ENCODE measurements at regions not wholly inside any gene's neighbourhood (a gene's known extent, or its start where the extent isn't known, plus 50 kb on each side); places are given as distances from the start of the nearest gene placed in this dataset.

- WGBS, 2 donors = 70 to 84% methylated on average over 14 of the region's 14 CpGs
- Histone ChIP-seq H3K4me1 (ENCODE audit: control insufficient read depth in 5 of 5, insufficient read depth in 5 of 5, low read length in 5 of 5) (no peaks in the 10 kb centered on the region), H3K9me3 (ENCODE audit: control insufficient read depth in 4 of 4, insufficient read depth in 3 of 4, low read length in 3 of 4) (peaks cover 0 to 10% (median under 1%) of the 10 kb centered on the region in 4 donors), H3K36me3 (ENCODE audit: control insufficient read depth in 4 of 4, insufficient read depth in 4 of 4, low read length in 4 of 4) (no peaks in the 10 kb centered on the region), H3K27me3 (ENCODE audit: control insufficient read depth in 3 of 3, insufficient read depth in 3 of 3, low read length in 2 of 3) (peaks cover 0 to 37% (median 10%) of the 10 kb centered on the region in 3 donors), H3K4me3 (no peak overlapping the region), H3K27ac (ENCODE audit: low read depth in 1 of 2, low read length in 1 of 2) (no peak overlapping the region), H3K9ac (ENCODE audit: insufficient read depth in 1 of 2, low read length in 2 of 2) (no peak overlapping the region)
- no peak for ATAC-seq (ENCODE audit: insufficient read depth, low FRiP score)
- TF ChIP-seq, protein P1, sequence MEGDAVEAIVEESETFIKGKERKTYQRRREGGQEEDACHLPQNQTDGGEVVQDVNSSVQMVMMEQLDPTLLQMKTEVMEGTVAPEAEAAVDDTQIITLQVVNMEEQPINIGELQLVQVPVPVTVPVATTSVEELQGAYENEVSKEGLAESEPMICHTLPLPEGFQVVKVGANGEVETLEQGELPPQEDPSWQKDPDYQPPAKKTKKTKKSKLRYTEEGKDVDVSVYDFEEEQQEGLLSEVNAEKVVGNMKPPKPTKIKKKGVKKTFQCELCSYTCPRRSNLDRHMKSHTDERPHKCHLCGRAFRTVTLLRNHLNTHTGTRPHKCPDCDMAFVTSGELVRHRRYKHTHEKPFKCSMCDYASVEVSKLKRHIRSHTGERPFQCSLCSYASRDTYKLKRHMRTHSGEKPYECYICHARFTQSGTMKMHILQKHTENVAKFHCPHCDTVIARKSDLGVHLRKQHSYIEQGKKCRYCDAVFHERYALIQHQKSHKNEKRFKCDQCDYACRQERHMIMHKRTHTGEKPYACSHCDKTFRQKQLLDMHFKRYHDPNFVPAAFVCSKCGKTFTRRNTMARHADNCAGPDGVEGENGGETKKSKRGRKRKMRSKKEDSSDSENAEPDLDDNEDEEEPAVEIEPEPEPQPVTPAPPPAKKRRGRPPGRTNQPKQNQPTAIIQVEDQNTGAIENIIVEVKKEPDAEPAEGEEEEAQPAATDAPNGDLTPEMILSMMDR (IDR thresholded peaks at IDR 0.05; ENCODE audit: control extremely low read depth, extremely low read depth) = no peak
- DNase-seq = no peak
Measured at GRCh38 chr13:111938741-111939665, 127.9 kb upstream of the SOX1 start.

- no peaks in the 10 kb centered on the region for H3K4me1 ChIP-seq (ENCODE audit: control insufficient read depth in 5 of 5, insufficient read depth in 5 of 5, low read length in 5 of 5)
- H3K27ac ChIP-seq (ENCODE audit: low read depth in 1 of 2, low read length in 1 of 2) = no peak overlapping the region
- WGBS, 2 donors = 51 to 76% methylated on average over 3 of the region's 3 CpGs
- no peak overlapping the region for H3K9ac ChIP-seq (ENCODE audit: insufficient read depth in 1 of 2, low read length in 2 of 2)
- H3K4me3 ChIP-seq = no peak overlapping the region
- H3K36me3 ChIP-seq (ENCODE audit: control insufficient read depth in 4 of 4, insufficient read depth in 4 of 4, low read length in 4 of 4) = no peaks in the 10 kb centered on the region
- DNase-seq (no peak), ATAC-seq (ENCODE audit: insufficient read depth, low FRiP score) (no peak)
- H3K27me3 ChIP-seq (ENCODE audit: control insufficient read depth in 3 of 3, insufficient read depth in 3 of 3, low read length in 2 of 3) = peaks cover 0 to 37% (median 10%) of the 10 kb centered on the region in 3 donors
- TF ChIP-seq, protein P1 (IDR thresholded peaks at IDR 0.05; ENCODE audit: control extremely low read depth, extremely low read depth) = no peak
- H3K9me3 ChIP-seq (ENCODE audit: control insufficient read depth in 4 of 4, insufficient read depth in 3 of 4, low read length in 3 of 4) = peaks cover 0 to 10% (median under 1%) of the 10 kb centered on the region in 4 donors
Measured at GRCh38 chr13:111939666-111940278, 127.2 kb upstream of the SOX1 start.

DNA sequence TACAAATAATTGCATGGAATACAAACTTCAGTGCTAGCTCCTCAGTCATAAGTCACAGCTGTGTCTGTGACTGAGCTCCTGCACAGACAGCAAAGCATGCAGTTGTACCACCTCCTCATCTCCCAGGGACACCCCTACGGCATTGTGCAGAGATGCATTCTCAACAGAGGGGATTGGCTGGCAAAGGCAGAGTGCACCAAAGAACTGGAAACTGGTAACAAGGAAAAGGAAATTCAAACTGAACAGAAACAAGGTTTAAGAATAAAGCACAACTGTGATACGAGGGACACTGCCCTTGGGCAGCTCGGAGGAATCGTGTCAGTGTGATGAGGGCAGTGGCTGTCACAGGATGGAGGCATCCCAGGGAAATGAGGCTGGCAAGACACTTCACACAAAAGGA, 126.1 kb upstream of the SOX1 start:
- Histone ChIP-seq H3K4me1 (ENCODE audit: control insufficient read depth in 5 of 5, insufficient read depth in 5 of 5, low read length in 5 of 5) (no peaks in the 10 kb centered on the region), H3K27ac (ENCODE audit: low read depth in 1 of 2, low read length in 1 of 2) (no peak overlapping the region), H3K9ac (ENCODE audit: insufficient read depth in 1 of 2, low read length in 2 of 2) (no peak overlapping the region), H3K4me3 (no peak overlapping the region), H3K36me3 (ENCODE audit: control insufficient read depth in 4 of 4, insufficient read depth in 4 of 4, low read length in 4 of 4) (no peaks in the 10 kb centered on the region), H3K27me3 (ENCODE audit: control insufficient read depth in 3 of 3, insufficient read depth in 3 of 3, low read length in 2 of 3) (peaks cover 0 to 39% (median 10%) of the 10 kb centered on the region in 3 donors), H3K9me3 (ENCODE audit: control insufficient read depth in 4 of 4, insufficient read depth in 3 of 4, low read length in 3 of 4) (peaks cover 0 to 10% (median under 1%) of the 10 kb centered on the region in 4 donors)
- DNase-seq (no peak), ATAC-seq (ENCODE audit: insufficient read depth, low FRiP score) (no peak)
- TF ChIP-seq, protein P1 (IDR thresholded peaks at IDR 0.05; ENCODE audit: control extremely low read depth, extremely low read depth) = no peak
- 67 to 77% methylated on average over 4 of the region's 4 CpGs for WGBS, 2 donors
